ENCODE measurements at regions not wholly inside any gene's neighbourhood (a gene's known extent, or its start where the extent isn't known, plus 50 kb on each side); places are given as distances from the start of the nearest gene placed in this dataset.

- ChIA-PET CTCF (interaction anchor here (1.1 kb wide), 1 partner anchor 37 kb away, joined by 3 read pairs; no protein-coding TSS in a partner anchor), POLR2A (no interaction called here)
- no peak for DNase-seq (ENCODE audit: low read depth in 1 of 2, low spot score in 1 of 2)
- TF ChIP-seq BCL3 (IDR thresholded peaks at IDR 0.05): no peak
- no peak for TF ChIP-seq PBX3 (IDR thresholded peaks at IDR 0.05)
- TF ChIP-seq RFX5 (IDR thresholded peaks at IDR 0.05): no peak
- no peak for TF ChIP-seq USF2 (IDR thresholded peaks at IDR 0.05)
- TF ChIP-seq EHMT2 (IDR thresholded peaks at IDR 0.05; ENCODE audit: low read depth): no peak
- no peak for TF ChIP-seq HOXB13 (CRISPR knock-in tag; IDR thresholded peaks at IDR 0.05; ENCODE audit: low read depth)
- TF ChIP-seq ZFP36 (IDR thresholded peaks at IDR 0.05; ENCODE audit: borderline replicate concordance, partially characterized antibody): no peak
- no peak for TF ChIP-seq HEYL (CRISPR knock-in tag; IDR thresholded peaks at IDR 0.05)
- no peak for TF ChIP-seq CEBPB (IDR thresholded peaks at IDR 0.05)
- TF ChIP-seq HOXB5 (CRISPR knock-in tag; IDR thresholded peaks at IDR 0.05): no peak
- no peak for TF ChIP-seq CHD2 (IDR thresholded peaks at IDR 0.05; ENCODE audit: low read length, partially characterized antibody)
- no peak for TF ChIP-seq ZNF302 (CRISPR knock-in tag; IDR thresholded peaks at IDR 0.05)
- no peak for TF ChIP-seq ATOH8 (CRISPR knock-in tag; IDR thresholded peaks at IDR 0.05; ENCODE audit: low read depth)
- no peak for TF ChIP-seq RCOR1 (IDR thresholded peaks at IDR 0.05; ENCODE audit: low read depth, low read length)
- no peak for TF ChIP-seq PHF8 (IDR thresholded peaks at IDR 0.05; ENCODE audit: borderline replicate concordance, low read depth)
- no peak for TF ChIP-seq HOXA7 (CRISPR knock-in tag; IDR thresholded peaks at IDR 0.05)
- TF ChIP-seq FOSB (CRISPR knock-in tag; IDR thresholded peaks at IDR 0.05): no peak
- TF ChIP-seq RAD21 (conservative IDR thresholded peaks at IDR 0.05 in 1 of 2, IDR thresholded peaks at IDR 0.05 in 1 of 2): no peak
- Histone ChIP-seq H3K4me3 (no peak overlapping the region), H3K9me3 (no peaks in the 10 kb centered on the region), H3K4me2 (no peak overlapping the region), H3K4me1 (no peaks in the 10 kb centered on the region), H3K27ac (no peak overlapping the region)
- ATAC-seq: no peak
- 3% methylated on average over 4 of the region's 4 CpGs for WGBS (ENCODE audit: missing lambda C conversion rate)
- FAIRE-seq: no peak
Observed at GRCh38 chr1:90650401-90650800, 66.7 kb downstream of the BARHL2 start.

- 28% methylated on average over 4 of the region's 4 CpGs for WGBS (ENCODE audit: missing lambda C conversion rate)
- no peak for FAIRE-seq
- ATAC-seq: no peak
- Histone ChIP-seq H3K4me2 (no peak overlapping the region), H3K27ac (no peak overlapping the region), H3K4me3 (no peak overlapping the region), H3K9me3 (no peaks in the 10 kb centered on the region), H3K4me1 (no peaks in the 10 kb centered on the region)
- TF ChIP-seq ZC3H11A (IDR thresholded peaks at IDR 0.05) (no peak), BCL3 (IDR thresholded peaks at IDR 0.05) (no peak), HES2 (IDR thresholded peaks at IDR 0.05) (no peak), RFX5 (IDR thresholded peaks at IDR 0.05) (no peak), ATOH8 (CRISPR knock-in tag; IDR thresholded peaks at IDR 0.05; ENCODE audit: low read depth) (no peak), MAZ (IDR thresholded peaks at IDR 0.05; ENCODE audit: borderline replicate concordance, low read depth, low read length) (no peak), ZSCAN20 (CRISPR knock-in tag; IDR thresholded peaks at IDR 0.05) (no peak), USF2 (IDR thresholded peaks at IDR 0.05) (no peak), RNF2 (IDR thresholded peaks at IDR 0.05; ENCODE audit: borderline replicate concordance, low read depth) (no peak), CBX8 (IDR thresholded peaks at IDR 0.05) (no peak), POLR2A (IDR thresholded peaks at IDR 0.05; ENCODE audit: low read length) (no peak)
- CTCF ChIA-PET: interaction anchor here (0.7 kb wide), 1 partner anchor 1418 kb away, joined by 3 read pairs; no protein-coding TSS in a partner anchor
- no peak for DNase-seq (ENCODE audit: low read depth in 1 of 2, low spot score in 1 of 2)
- POLR2A ChIA-PET: no interaction called here
Observed at GRCh38 chr1:90640325-90640724, 76.8 kb downstream of the BARHL2 start.
